CD4-positive, alpha-beta memory T cell (primary cell): ENCODE measurements at regions not wholly inside any gene's neighbourhood (a gene's known extent, or its start where the extent isn't known, plus 50 kb on each side); places are given as distances from the start of the nearest gene placed in this dataset.

Experiments used
- CTCF ChIA-PET: fragments of 350-600 bp; sonication (Branson Sonifier 250); formaldehyde crosslinking; loops from one replicate; lab custom pipeline; 2021; ENCODE audit warnings: inconsistent platforms; ENCODE audit not compliant: partially characterized antibody; lab: Charles Lee
- POLR2A ChIA-PET: fragments of 350-600 bp; sonication (Branson Sonifier 250); formaldehyde crosslinking; loops from one replicate; lab custom pipeline; 2021; ENCODE audit not compliant: partially characterized antibody; lab: Charles Lee
- DNase-seq, 5 donors: peaks; one replicate each; pipeline versions ENCODE4 v3.0.0 to v3.0.0-alpha.2; 2020 to 2022; ENCODE audit warnings: mixed read lengths in 1 of 5
- H3K27ac ChIP-seq: one replicate; pipeline ENCODE4 v1.7.0; 2013; ENCODE audit warnings: low read depth, low read length
- H3K27me3 ChIP-seq: 2 replicates; pipeline ENCODE4 v1.7.0; 2013; ENCODE audit warnings: mild to moderate bottlenecking, low read length, moderate library complexity; ENCODE audit not compliant: insufficient read depth
- H3K36me3 ChIP-seq: 2 replicates; pipeline ENCODE4 v1.7.0; 2013; ENCODE audit warnings: mild to moderate bottlenecking, low read length, moderate library complexity; ENCODE audit not compliant: insufficient read depth
- H3K4me1 ChIP-seq: 2 replicates; pipeline ENCODE4 v1.7.0; 2013; ENCODE audit warnings: mild to moderate bottlenecking, low read length, moderate library complexity; ENCODE audit not compliant: insufficient read depth
- H3K4me3 ChIP-seq, 2 donors: one replicate each; pipeline ENCODE4 v1.7.0; 2013; ENCODE audit warnings: low read length in 2 of 2, mild to moderate bottlenecking in 1 of 2
- H3K9me3 ChIP-seq, 2 donors: one replicate each; pipeline ENCODE4 v1.7.0; 2013; ENCODE audit warnings: low read length in 2 of 2, control low read depth in 1 of 2; ENCODE audit not compliant: control insufficient read depth in 1 of 2
- H3K27ac Mint-ChIP-seq, 7 donors: one replicate each; pipeline ENCODE4 v1.8.0; 2020 to 2021; ENCODE audit warnings: mixed read lengths in 7 of 7, mild to moderate bottlenecking in 6 of 7, inconsistent platforms in 3 of 7, moderate library complexity in 3 of 7
- H3K27me3 Mint-ChIP-seq, 2 donors: one replicate each; pipeline ENCODE4 v1.8.0; 2020 to 2021; ENCODE audit warnings: mixed read lengths in 2 of 2
- H3K36me3 Mint-ChIP-seq, 2 donors: one replicate each; pipeline ENCODE4 v1.8.0; 2020 to 2021; ENCODE audit warnings: mixed read lengths in 2 of 2, inconsistent platforms in 1 of 2, mild to moderate bottlenecking in 1 of 2
- H3K4me1 Mint-ChIP-seq, 4 donors: one replicate each; pipeline ENCODE4 v1.8.0; 2020 to 2021; ENCODE audit warnings: mixed read lengths in 4 of 4, mild to moderate bottlenecking in 1 of 4
- H3K4me3 Mint-ChIP-seq, 8 donors: one replicate each; pipeline ENCODE4 v1.8.0; 2020 to 2021; ENCODE audit warnings: mixed read lengths in 8 of 8, mild to moderate bottlenecking in 7 of 8, moderate library complexity in 6 of 8, inconsistent platforms in 3 of 8
- H3K9me3 Mint-ChIP-seq, 8 donors: one replicate each; pipeline ENCODE4 v1.8.0; 2020 to 2021; ENCODE audit warnings: mixed read lengths in 8 of 8, mild to moderate bottlenecking in 5 of 8, inconsistent platforms in 3 of 8, moderate library complexity in 1 of 8
- intact Hi-C: fragments of 100-400 bp; cut with micrococcal nuclease; formaldehyde crosslinking; loops from one replicate; pipeline ENCODE4 v1.15.1; 2023

DNA sequence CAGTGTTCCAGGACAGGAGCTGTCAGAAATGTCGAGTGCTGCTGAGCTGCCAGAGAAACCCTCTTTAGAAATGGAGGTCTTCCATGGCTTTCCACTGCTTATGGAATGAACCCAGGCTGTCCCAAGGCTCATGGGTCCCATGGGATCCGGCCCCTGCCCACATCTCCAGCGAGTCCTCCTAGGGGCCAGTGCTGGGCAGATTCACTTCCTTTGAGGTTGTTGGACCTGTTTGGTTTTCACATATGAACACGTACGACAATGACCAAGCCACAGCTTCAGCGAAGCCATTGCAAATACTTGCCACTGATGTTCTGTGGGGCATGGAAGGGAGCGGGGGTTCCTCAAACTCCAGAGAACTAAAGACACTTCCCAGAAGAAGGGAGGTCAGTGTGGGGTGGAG, 483.3 kb downstream of the TBC1D22A start:
- H3K27me3 Mint-ChIP-seq, result peaks cover 8 to 25% of the 10 kb centered on the region in 2 donors
- no peaks in the 10 kb centered on the region for H3K9me3 ChIP-seq
- ChIA-PET CTCF (no interaction called here), POLR2A (no interaction called here)
- no peaks in the 10 kb centered on the region for H3K36me3 ChIP-seq
- no peak overlapping the region for H3K4me3 ChIP-seq
- H3K27ac Mint-ChIP-seq, result no peak overlapping the region
- H3K4me3 Mint-ChIP-seq, result no peak overlapping the region
- no peaks in the 10 kb centered on the region for H3K4me1 Mint-ChIP-seq
- H3K27ac ChIP-seq, result no peak overlapping the region
- H3K4me1 ChIP-seq, result no peaks in the 10 kb centered on the region
- no peaks in the 10 kb centered on the region for H3K27me3 ChIP-seq
- intact Hi-C loops, result no loop called here
- H3K36me3 Mint-ChIP-seq, result no peaks in the 10 kb centered on the region
- DNase-seq, result no peak
- peaks cover 2 to 20% (median 14%) of the 10 kb centered on the region in 8 donors for H3K9me3 Mint-ChIP-seq

DNA sequence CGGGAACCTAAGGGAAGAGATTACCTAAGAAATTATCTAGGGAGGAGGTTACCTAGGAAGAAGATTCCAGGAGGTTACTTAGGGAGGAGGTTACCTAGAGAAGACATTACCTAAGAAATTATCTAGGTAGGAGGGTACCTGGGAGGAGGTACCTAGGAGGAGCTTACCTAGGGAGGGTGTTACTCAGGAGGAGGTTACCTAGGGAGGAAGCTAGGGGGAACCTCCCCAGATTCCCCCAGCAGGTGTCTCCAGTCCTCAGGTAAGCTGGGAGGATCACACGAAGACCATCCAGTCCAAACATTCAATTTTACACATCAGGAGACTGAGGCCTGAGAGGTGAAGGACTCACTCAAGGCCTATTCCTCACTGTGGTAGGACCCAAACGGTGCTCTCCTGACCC, 482.8 kb downstream of the TBC1D22A start:
- Mint-ChIP-seq H3K27ac (no peak overlapping the region), H3K9me3 (peaks cover 2 to 20% (median 14%) of the 10 kb centered on the region in 8 donors), H3K4me3 (no peak overlapping the region), H3K27me3 (peaks cover 6 to 25% of the 10 kb centered on the region in 2 donors), H3K36me3 (no peaks in the 10 kb centered on the region), H3K4me1 (no peaks in the 10 kb centered on the region)
- CTCF ChIA-PET, result no interaction called here
- POLR2A ChIA-PET, result no interaction called here
- no peak for DNase-seq
- intact Hi-C loops, result no loop called here
- no peak overlapping the region for H3K27ac ChIP-seq
- H3K4me1 ChIP-seq, result no peaks in the 10 kb centered on the region
- no peaks in the 10 kb centered on the region for H3K36me3 ChIP-seq
- H3K9me3 ChIP-seq, result no peaks in the 10 kb centered on the region
- no peak overlapping the region for H3K4me3 ChIP-seq
- no peaks in the 10 kb centered on the region for H3K27me3 ChIP-seq

DNA sequence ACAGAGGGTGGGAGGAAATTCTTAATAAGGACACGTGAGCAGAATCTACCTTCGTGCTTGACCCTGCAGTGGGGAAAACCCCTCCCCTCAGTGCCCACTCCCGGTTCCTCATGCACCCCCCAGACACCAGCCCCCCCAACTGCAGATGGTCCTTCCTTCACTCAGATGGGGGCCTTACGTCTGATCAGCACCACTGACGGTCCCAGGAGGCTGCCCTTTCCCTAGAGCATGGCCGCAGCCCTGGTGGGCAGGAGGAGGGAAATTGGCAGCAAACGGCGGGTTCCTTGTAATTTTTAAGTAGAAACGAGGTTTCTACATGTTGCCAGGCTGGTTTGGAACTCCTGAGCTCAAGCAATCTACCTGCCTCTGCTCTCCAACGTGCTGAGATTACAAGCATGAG, 477.7 kb downstream of the TBC1D22A start:
- H3K27ac ChIP-seq, result no peak overlapping the region
- ChIA-PET CTCF (no interaction called here), POLR2A (no interaction called here)
- Mint-ChIP-seq H3K36me3 (no peaks in the 10 kb centered on the region), H3K27me3 (peaks cover 8 to 12% of the 10 kb centered on the region in 2 donors), H3K9me3 (peaks cover 2 to 20% (median 14%) of the 10 kb centered on the region in 8 donors), H3K27ac (no peak overlapping the region), H3K4me3 (no peak overlapping the region), H3K4me1 (no peaks in the 10 kb centered on the region)
- no peak for DNase-seq
- no peaks in the 10 kb centered on the region for H3K36me3 ChIP-seq
- intact Hi-C loops, result no loop called here
- no peaks in the 10 kb centered on the region for H3K9me3 ChIP-seq
- no peaks in the 10 kb centered on the region for H3K27me3 ChIP-seq
- H3K4me3 ChIP-seq, result no peak overlapping the region
- no peaks in the 10 kb centered on the region for H3K4me1 ChIP-seq

DNA sequence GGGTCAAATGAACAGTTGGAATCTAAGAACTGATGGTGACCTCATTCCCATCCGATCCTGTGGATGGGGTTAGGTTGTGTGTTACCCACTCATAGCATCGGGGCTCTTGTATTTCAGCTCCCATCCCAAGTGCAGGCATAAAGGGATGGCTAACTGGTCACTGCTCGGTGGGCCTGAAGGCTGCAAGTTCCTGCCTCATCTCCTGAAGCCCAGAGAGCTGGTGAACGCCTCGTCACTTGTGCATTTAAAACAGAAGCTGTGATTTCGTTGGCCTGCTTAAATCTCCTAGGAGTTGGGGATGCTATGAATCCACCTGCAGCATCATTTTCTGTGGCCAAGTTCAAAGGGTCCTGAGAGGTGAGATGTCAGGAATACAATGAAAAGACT, 477.0 kb downstream of the TBC1D22A start:
- Mint-ChIP-seq H3K27ac (no peak overlapping the region), H3K9me3 (peaks cover 2 to 20% (median 13%) of the 10 kb centered on the region in 8 donors), H3K27me3 (peaks cover 8 to 11% of the 10 kb centered on the region in 2 donors), H3K4me3 (no peak overlapping the region), H3K4me1 (no peaks in the 10 kb centered on the region), H3K36me3 (no peaks in the 10 kb centered on the region)
- no peak overlapping the region for H3K4me3 ChIP-seq
- H3K27ac ChIP-seq, result no peak overlapping the region
- no peak for DNase-seq
- POLR2A ChIA-PET, result no interaction called here
- no peaks in the 10 kb centered on the region for H3K4me1 ChIP-seq
- no peaks in the 10 kb centered on the region for H3K27me3 ChIP-seq
- CTCF ChIA-PET, result no interaction called here
- intact Hi-C loops, result no loop called here
- no peaks in the 10 kb centered on the region for H3K36me3 ChIP-seq
- H3K9me3 ChIP-seq, result no peaks in the 10 kb centered on the region

DNA sequence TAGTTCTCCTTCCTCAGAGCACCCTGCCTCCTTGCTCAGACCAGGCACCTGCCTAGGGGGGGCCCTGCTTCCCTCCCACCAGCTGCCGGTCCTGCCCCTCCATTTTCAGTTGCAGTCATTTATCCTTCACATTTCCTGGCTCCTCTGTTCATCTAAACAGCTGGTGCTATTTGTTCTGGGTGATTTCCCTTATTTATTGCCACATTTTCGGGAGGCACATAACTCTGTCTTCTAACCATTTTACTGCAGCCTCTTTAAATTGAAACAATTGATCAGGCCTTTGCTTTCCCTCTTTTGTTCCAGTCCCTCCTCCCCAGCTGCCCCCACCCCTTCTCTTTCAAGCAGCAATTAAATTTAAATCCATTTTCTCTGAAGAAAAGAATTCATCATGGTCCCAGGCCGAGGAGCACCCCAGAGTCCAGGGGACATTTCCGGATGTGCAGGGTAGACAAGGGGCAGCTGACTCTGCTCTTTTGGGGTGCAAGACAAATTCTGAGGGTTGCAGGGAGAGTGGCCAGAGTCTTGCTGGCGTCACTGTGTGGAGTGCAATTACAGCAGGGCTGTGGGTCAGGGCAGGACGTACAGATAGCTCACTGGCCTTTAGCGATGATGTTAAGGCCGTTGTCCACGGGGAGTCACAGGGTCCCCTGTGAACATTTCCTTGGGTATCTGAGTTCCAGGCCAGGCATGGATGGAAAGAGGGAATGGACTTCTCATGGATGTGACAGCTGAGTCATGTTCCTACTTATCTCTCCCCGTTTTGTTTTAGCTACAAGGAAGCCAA, 476.4 kb downstream of the TBC1D22A start:
- Mint-ChIP-seq H3K27me3 (peaks cover 7 to 13% of the 10 kb centered on the region in 2 donors), H3K4me3 (no peak overlapping the region), H3K4me1 (no peaks in the 10 kb centered on the region), H3K9me3 (peaks cover 2 to 20% (median 10%) of the 10 kb centered on the region in 8 donors), H3K27ac (peak overlapping the region in 1 of 7 donors; percentile 31), H3K36me3 (no peaks in the 10 kb centered on the region)
- H3K4me1 ChIP-seq, result no peaks in the 10 kb centered on the region
- ChIA-PET CTCF (no interaction called here), POLR2A (no interaction called here)
- H3K27me3 ChIP-seq, result no peaks in the 10 kb centered on the region
- no peaks in the 10 kb centered on the region for H3K36me3 ChIP-seq
- DNase-seq, result no peak
- no peak overlapping the region for H3K27ac ChIP-seq
- no peak overlapping the region for H3K4me3 ChIP-seq
- intact Hi-C loops, result no loop called here
- H3K9me3 ChIP-seq, result no peaks in the 10 kb centered on the region

DNA sequence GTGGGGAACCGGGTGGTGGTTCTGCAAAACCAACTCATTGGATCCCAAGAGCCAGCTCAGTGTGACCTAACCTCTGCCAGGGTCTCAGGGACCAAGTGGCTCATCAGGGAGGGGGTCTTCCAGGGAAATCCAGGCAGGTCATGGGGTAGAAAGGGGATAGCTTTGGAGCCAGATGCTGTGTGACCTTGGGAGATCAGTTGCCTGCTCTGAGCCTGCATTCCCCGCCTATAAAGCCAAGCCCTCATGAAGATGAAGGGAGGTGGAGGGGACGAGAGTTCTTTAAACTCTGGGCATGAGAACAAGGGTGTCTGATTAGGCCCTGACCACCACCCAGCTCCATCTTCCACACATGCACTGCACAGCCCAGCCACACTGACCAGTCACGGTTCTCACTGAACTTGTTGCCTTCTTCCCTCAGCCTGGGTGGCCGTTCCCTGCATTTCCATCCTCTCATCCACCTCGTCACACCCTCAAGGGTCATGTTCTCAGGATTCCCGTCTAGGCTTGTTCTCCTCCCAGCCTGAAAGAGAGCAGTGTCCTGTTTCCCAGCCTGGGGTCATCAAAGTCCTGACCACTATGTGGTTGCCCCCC, 475.5 kb downstream of the TBC1D22A start:
- peak overlapping the region in 1 of 7 donors; percentile 23 for H3K27ac Mint-ChIP-seq
- no peak overlapping the region for H3K4me3 Mint-ChIP-seq
- H3K4me1 Mint-ChIP-seq, result no peaks in the 10 kb centered on the region

DNA sequence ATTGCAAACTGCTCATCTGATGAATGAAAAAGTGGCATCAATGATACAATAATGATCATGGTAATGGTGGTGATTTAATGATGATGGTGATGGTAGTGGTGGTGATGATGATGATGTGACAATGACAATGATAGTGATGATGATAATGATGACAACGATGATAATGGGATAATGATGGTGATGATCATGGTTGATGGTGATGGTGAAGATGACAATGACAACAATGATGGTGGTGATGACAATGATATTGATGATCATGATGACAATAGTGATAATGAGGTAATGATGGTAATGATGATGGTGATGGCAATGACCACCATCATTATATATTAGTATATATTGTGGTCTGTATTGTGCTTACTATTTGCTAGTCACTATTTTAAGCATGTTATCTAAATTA, 474.3 kb downstream of the TBC1D22A start:
- H3K36me3 Mint-ChIP-seq, result no peaks in the 10 kb centered on the region
- DNase-seq, result no peak
- no peaks in the 10 kb centered on the region for H3K9me3 ChIP-seq
- no peak overlapping the region for H3K4me3 Mint-ChIP-seq
- H3K4me1 ChIP-seq, result no peaks in the 10 kb centered on the region
- no peak overlapping the region for H3K27ac Mint-ChIP-seq
- no peaks in the 10 kb centered on the region for H3K36me3 ChIP-seq
- ChIA-PET POLR2A (no interaction called here), CTCF (no interaction called here)
- H3K4me3 ChIP-seq, result no peak overlapping the region
- no peaks in the 10 kb centered on the region for H3K27me3 ChIP-seq
- H3K9me3 Mint-ChIP-seq, result peaks cover 0 to 6% (median 3%) of the 10 kb centered on the region in 8 donors
- H3K27ac ChIP-seq, result no peak overlapping the region
- peaks cover 7 to 11% of the 10 kb centered on the region in 2 donors for H3K27me3 Mint-ChIP-seq
- intact Hi-C loops, result no loop called here
- no peaks in the 10 kb centered on the region for H3K4me1 Mint-ChIP-seq

More for the DNA sequence above, 475.5 kb downstream of the TBC1D22A start:
- no peaks in the 10 kb centered on the region for H3K36me3 ChIP-seq
- POLR2A ChIA-PET, result no interaction called here
- intact Hi-C loops, result no loop called here
- peaks cover 0 to 14% (median 8%) of the 10 kb centered on the region in 8 donors for H3K9me3 Mint-ChIP-seq
- peaks cover 8 to 13% of the 10 kb centered on the region in 2 donors for H3K27me3 Mint-ChIP-seq
- DNase-seq, result no peak
- no peak overlapping the region for H3K4me3 ChIP-seq
- no peaks in the 10 kb centered on the region for H3K4me1 ChIP-seq
- CTCF ChIA-PET, result no interaction called here
- H3K9me3 ChIP-seq, result no peaks in the 10 kb centered on the region
- no peaks in the 10 kb centered on the region for H3K27me3 ChIP-seq
- H3K27ac ChIP-seq, result no peak overlapping the region
- no peaks in the 10 kb centered on the region for H3K36me3 Mint-ChIP-seq
